VCaP (cell line): ENCODE measurements at regions not wholly inside any gene's neighbourhood (a gene's known extent, or its start where the extent isn't known, plus 50 kb on each side); places are given as distances from the start of the nearest gene placed in this dataset.
"Not testable (repeated sequence)": the region's sequence is repeated elsewhere in the genome, so short reads cannot be mapped to it uniquely, and the experiment has no call there.

Experiments
- H3K27ac ChIP-seq: fragments of 450-650 bp; 2 replicates; pipeline ENCODE4 v1.5.1; 2017
- TF ChIP-seq, protein P1 (sequence below): fragments of 450-650 bp; conservative IDR thresholded peaks from 2 replicates; pipeline ENCODE4 v1.5.1; 2017; ENCODE audit warnings: mild to moderate bottlenecking, moderate library complexity

DNA sequence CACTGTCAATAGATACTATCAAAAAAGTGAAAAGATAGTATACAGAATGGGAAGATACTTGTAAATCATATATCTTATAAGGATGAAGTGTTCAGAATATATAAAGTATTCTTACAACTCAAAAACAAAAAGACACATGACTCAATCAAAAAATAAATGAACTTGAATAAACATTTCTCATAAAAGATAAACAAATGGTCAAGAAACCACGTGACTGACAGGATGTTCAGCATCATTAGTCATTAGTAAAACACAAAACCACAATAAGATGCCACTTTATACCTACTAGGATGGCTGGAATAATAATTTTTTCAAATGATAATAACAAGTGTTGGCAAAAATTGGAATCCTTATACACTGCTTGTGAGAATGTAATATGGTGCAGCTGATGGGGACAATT, 729.1 kb upstream of the HS3ST5 start:
- TF ChIP-seq, protein P1, sequence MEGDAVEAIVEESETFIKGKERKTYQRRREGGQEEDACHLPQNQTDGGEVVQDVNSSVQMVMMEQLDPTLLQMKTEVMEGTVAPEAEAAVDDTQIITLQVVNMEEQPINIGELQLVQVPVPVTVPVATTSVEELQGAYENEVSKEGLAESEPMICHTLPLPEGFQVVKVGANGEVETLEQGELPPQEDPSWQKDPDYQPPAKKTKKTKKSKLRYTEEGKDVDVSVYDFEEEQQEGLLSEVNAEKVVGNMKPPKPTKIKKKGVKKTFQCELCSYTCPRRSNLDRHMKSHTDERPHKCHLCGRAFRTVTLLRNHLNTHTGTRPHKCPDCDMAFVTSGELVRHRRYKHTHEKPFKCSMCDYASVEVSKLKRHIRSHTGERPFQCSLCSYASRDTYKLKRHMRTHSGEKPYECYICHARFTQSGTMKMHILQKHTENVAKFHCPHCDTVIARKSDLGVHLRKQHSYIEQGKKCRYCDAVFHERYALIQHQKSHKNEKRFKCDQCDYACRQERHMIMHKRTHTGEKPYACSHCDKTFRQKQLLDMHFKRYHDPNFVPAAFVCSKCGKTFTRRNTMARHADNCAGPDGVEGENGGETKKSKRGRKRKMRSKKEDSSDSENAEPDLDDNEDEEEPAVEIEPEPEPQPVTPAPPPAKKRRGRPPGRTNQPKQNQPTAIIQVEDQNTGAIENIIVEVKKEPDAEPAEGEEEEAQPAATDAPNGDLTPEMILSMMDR = no peak
- H3K27ac ChIP-seq = no peak overlapping the region

DNA sequence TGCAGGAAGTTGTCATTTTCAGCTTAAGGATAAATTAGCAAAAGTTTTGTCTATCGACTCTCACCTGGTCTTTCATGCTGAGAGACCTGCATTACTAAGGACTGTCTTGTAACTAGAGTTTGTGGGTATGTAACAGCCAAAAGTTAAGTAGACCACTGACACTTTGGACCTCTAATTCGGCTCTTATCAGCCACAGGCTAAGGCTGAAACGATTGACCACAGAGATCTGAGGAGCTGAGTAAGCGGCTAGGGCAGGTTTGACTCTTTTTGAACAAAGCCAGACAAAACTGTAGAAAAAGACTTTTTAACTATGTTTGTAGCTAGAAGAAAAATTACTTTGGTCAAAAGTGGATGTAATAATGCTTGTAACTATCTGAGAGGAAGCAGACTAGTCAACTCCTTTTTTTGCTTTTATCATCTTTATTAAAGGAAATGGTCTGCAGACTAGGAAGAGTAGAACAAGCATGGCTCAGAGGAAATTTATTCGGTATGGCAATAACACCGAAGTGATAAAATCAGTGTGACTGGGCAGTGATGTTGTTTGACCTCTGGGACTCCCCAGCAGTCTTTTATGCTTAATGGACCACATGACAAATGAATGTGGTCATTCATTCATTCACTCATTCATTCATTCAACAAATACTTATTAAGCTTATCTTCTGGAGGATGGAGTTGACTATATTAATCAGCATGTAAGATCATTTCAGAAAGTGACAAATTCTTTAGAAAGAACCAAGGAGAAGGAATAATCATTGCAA, 725.0 kb upstream of the HS3ST5 start:
- H3K27ac ChIP-seq = no peak overlapping the region
- TF ChIP-seq, protein P1 = no peak

DNA sequence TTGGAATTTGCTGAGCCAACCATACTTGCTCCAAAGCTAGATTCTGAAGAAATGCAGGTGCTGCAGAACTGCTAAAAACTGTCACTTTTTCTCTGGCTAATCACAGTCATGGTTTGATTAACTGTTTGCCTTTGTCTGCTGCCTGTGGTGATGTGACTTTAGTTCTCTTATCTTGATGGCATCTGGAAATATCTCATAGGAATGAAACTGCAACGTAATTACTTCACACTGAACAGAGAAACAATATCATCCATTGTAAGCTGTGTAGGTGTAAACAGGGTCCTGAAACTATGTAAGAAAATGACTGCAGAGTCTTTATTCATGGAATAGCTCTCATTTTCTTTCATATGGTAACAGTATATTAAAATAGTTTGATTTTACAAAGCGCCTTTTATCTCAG, 721.9 kb upstream of the HS3ST5 start:
- no peak overlapping the region for H3K27ac ChIP-seq
- TF ChIP-seq, protein P1 = no peak

DNA sequence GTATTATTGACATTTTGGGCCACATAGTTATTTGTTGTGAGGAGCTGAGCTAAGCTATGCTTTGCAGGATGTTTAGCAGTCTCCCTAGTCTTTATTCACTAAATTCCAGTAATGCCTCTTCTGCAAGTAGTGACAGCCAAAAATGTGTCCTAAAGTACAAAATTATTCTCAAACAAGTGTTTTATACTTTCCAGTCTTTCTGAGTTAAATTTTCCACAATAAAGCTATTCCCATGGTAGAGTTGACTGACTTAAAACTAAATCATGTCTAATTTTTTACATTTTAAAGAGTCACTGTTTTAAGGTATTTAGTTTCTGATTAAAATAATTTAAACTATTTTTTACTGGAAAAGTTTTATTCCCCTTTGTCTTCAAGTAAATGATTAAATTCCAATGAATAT, 717.8 kb upstream of the HS3ST5 start:
- no peak overlapping the region for H3K27ac ChIP-seq
- TF ChIP-seq, protein P1 = no peak

DNA sequence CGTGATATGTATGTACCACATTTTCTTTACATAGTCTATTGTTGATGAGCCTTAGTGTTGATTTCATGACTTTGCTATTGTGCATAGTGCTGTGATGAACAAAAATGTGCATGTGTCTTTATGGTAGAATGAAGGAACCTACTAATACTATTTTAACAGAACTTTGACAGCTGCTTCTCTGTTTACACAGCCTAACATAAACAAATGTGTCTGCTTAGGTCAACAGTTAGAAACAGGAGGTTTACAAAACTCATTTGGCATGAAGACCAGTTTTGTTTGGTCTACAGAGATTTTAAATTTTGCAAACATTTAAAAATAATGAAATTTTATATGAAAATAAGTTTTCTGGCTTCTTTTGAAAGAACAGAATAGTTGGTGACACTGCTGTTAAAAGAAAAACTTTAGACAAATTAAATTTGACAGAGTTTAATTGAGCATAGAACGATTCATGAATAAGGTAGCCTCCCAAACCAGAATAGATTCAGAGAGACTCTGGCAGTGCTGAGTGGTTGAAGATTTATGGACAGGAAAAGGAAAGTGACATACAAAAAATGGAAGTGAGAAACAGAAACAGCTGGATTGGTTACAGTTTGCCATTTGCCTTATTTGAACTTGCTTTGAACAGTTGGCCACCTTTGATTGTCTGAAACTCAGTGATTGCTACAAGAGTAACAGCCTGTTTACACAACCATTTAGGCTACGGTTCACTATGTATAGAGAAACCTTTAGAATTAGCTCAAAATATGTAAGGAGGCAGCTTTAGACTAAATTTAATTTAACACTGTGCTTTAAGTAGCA, 715.8 kb upstream of the HS3ST5 start:
- TF ChIP-seq, protein P1 = no peak
- H3K27ac ChIP-seq = no peak overlapping the region

DNA sequence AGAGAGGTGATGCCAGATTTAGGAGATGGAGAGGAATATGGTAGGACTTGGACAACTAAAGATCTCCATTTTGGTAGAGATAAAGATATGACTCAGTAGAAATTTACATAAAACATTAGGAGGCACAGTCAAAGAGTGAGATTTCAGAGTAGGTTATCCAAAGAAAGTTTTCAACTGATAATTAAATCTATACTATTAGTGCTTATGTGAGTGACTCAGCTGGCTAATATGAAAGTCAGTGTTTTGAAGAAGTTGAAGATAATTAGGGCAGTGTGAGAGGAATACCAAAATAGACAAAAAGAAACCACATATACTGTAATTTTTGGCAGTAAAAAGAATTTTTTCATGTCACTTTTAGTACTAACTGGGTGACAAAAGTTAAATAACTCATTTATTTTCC, 712.8 kb upstream of the HS3ST5 start:
- no peak overlapping the region for H3K27ac ChIP-seq
- TF ChIP-seq, protein P1 = no peak

DNA sequence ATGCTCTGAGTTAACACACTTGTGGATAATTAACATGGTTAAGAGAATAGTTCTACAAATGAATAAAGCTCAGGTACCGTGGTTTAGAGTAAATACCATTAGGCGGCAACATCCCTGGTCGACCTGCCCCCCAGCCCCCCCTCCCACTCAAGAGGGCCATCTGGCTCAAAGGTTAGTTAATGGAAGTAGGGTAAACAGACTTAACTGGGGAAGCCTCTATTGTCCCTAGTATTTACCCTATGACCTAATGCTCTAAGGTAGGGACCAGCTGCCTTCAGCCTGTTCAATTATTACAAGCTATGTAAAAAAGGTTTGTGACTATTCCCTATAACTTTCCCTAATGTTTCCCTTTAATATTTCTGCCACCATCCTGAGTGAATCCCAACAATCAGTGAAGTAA, 711.4 kb upstream of the HS3ST5 start:
- H3K27ac ChIP-seq = not testable (repeated sequence)
